ENCODE measurements at regions not wholly inside any gene's neighbourhood (a gene's known extent, or its start where the extent isn't known, plus 50 kb on each side); places are given as distances from the start of the nearest gene placed in this dataset.
"Not testable (repeated sequence)": the region's sequence is repeated elsewhere in the genome, so short reads cannot be mapped to it uniquely, and the experiment has no call there.

DNA sequence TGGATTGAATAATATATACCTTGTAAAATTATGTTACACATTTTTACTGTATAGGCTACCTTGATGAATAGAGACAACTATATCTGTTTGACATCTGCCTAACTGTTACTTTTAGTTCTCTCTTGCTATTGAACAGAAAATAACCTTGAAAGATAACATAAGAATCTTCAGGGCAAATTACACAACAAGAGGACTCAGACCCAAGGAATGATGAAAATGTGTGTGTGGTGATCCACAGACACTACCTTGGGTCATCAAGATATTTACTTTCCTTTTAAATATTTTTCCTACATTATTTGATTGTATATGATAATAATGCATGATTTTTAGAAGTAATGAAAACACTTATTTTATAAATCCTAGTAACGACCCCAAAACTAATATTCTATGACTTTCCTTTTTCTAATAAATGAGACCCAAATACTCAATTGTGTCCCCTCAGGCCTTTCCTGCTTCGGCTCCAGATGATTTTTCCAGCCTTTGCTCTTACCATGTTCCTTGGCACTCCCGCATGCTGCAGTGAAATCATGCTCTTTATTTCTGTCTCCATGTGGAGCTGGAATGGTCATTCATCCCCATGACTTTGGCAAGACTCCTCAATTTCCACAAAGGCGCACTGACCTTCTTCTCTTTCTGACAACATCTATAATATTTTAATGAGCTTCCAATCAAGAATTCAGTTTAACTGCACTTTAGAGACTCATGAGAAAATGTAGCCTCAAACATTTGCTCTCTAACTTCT, 187.6 kb downstream of the EPM2A start:
- DNase-seq = no peak

DNA sequence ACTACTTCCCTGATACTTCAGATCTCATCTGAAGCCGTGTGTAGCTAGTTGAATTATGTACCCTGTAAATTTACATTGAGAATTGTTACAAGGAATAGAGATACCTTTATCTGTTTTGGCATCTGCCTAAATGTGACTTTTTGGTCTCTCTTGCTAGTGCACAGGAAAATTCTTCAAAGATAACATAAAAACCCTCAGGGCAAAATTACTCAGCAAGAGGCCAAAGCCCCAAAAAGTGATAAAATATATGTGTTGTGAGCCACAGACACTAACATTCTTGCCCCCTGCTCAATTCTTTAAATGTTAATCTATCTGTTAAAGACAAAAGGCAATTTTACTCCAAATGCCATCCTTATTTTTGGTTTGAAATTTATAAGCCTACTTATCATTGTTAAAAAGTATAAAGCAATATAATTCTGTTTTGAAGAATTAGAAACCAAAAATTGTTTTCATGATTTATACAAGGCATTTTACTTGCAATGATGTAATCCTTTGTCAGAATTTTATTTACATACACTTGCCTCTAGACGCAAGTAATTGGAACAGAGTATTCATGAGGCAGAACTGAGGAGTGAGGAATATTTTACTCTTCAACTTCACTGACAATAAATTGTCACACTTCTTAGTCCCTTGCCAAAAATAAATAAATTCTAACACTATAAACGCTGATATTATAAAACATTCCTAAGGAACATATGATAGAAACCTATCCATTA, 186.2 kb downstream of the EPM2A start:
- no peak for DNase-seq

DNA sequence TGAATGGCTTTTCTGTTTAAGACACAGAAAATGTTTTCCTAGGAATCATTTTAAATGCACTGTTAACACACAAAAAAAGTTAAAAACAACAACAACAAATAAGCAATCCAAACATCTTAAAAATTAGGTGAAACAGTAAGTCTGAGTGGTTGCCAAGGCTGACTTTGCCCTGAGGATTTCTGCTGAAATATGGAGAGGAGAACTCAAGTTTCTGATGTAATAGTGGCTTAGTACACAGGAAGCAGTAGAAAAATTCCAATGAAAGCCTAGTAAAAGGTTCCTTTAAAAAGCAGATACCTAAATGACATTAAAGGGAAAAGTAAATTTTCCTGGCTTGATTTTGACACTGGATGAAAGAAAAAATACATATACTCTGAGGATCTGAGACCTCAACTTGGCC, 184.2 kb downstream of the EPM2A start:
- no peak for DNase-seq

DNA sequence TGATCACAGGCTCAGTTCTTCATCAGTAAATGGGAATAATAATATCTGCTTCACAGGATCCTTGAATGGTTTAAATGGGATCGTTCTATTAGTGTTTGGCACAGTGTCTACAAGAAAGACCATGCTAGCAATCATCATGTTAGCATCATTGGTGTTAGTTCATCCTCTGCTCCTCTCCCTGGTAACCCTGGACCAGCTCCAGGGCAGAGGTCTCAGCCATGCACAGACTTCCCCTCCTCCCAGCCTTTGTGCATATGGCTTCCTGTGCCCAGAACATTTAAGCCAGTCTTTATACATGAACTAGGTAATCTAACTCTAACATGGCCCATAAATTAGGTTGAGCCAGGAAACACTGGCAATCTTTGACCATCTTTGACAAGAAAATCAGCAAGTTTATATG, 180.2 kb downstream of the EPM2A start:
- no peak for DNase-seq

DNA sequence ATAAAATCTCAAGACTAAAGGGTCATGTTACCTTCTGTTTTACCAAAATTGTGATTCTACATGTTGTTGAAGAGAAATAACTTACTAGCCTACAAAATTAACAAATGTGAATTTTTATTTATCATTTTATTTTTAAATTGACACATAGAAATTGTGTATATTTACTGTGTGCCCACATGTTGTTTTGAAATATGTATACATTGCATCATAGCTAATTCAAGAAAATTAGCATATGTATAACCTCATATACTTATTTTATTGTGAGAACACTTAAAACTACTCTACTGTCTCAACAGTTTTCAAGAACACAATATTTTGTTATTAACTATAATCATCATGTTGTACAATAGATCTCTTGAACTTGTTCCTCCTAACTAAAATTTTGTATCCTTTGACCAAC, 177.8 kb downstream of the EPM2A start:
- no peak for DNase-seq

DNA sequence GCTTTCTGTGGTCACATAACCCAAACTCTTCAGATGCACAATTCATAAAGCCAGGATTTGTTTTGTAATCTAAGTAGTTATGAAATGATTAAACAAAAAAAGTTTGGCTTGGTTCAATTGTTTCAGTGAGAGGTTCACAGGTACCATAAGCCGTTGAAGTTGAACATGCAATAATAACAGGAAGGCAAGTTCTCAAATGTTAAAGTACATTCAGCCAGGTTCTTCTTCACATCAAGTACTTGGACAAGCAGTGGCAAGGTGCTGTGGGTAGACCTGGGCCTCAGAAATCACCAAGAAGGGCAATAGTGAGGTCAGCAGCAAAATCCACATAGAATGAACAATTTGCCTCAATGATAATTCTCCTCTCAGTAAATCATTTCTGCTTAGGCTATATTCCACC, 175.5 kb downstream of the EPM2A start:
- no peak for DNase-seq

DNA sequence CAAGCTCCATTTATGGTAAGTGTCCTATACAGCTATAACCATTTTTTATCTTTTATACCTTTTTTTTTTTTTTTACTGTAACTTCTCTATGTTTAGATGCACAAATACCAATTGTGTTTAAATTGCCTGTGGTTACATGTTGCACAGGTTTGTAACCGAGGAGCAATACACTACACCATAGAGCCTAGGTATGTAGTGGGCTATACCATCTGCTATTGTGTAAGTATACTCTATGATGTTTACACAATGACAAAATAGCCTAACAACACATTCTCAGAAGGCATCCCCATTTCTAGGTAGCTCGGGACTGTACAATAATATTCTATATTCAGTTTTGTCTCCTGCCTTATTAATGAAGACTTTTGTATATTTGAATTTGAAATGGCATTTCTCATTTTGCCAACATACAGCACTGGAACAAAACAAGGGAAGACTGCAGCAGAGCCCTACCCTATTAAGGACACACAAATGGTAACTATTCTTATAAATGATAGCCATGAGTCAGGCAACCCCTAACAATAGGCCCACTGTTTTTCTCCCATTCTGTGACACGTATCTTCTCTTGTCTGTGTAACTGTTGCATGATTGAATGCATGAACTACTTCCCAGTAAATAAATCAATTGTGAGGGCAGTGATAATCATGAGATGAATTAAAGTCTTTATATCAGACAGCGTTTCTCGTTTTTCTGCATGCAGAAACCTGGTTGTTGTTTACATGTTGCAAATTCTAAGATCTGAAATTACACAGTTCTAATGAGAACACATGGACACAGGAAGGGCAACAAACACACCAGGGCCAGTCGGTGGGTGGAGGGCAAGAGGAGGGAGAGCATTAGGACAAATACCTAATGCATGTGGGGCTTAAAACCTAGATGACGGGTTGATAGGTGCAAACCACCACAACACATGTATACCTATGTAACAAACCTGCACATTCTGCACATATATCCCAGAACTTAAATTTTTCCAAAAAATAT, 173.9 kb downstream of the EPM2A start:
- DNase-seq = no peak

DNA sequence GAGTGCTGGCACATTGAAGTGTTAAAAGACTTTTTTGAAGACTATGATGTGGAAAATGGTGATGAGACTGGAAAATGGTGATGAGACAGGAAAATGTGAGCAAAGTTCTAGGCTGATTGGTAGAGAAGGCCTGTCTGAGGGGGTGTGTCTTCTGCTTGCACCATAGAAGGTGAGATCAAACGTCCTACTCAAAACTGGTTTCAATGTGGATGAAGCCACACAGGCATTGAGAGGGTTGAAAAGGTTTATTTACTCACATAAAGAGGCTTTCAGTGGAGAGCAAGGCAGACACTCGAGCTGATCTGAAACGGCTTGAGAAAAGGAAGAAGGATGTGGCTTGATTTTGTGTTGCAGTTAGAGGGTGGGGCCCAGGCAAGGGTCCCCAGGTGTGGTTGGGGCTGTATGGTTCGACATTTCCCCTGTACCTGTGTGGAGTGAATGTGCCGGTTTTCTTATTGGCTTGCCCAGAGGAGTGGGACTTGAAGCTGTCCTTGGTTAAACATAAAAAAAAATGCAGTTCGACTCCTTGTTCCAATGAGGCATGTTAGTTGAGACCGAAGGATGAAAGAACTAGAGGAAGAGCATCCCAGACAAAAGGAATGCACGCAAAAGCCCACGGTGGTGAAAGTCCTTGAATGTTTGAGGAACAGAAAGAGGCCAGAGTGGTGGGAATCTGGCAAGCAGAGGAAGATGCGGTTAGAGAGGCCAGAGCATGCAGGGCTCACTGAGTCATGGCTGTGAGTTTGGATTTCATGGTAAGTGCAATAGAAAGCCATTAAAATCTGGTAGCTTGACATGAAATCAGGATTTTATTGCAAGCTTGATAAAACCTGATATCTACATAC, 172.3 kb downstream of the EPM2A start:
- no peak for DNase-seq

DNA sequence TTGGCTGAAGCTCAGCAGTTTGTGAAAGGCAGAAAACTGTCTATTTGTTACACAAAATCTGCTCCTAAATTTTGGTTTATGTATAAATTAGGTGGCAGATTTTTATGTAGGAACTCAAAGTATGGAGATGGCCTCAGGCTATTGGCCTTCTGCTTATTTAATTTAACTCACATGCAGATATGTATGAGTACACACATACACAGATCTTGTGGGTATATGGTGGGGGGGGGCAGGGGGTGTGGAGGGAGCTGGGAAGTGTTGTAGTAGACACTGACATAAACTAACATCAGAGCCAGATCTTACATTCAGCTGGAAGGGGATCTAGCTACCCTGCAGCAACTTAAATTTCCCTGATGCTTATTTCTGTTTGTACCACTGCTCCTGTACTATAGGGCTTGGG, 170.8 kb downstream of the EPM2A start:
- DNase-seq = no peak

DNA sequence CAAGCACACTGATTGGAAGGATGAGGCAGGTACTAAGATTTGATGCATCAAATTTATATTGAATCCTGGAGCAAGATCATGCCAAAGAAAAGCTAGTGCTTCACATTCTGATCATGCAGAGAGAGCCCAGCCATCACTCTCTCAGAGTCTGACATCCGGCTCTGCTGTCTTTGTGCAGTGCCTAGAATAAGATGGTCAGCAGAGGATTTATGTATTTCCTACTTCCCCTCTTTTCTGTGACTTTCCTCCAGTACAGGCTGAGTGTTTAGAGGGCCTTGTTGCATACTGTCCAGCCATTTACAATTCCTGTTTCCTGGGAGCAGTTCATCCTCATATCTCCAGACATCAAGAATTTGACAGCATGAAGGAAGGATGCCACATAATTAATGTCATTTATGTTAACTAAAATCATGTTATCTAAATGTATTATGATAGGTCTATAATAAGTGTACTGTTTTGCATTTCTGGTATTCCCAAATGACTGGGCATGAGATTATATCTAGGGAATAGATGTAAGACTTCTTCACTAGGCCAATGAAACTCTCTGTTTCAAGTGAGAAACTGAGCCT, 167.6 kb downstream of the EPM2A start:
- DNase-seq = no peak

DNA sequence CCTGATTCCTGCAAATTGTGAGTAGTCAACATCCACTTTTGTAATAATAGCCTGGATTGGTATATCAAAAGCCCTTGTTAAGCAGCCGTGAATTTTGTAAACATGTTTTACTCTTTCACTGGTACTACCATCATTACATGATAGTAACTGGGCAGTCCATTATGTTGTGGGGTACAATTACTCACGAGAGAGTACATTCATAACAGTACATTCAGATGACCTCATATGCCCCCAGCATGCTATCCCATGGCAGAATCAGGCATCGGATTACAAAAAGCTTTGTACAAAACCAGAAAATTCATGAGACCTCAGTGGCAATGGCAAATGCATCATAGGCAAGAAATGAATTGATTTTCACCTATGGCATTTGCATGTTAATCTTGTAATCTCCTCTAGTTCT, 166.2 kb downstream of the EPM2A start:
- DNase-seq = no peak

DNA sequence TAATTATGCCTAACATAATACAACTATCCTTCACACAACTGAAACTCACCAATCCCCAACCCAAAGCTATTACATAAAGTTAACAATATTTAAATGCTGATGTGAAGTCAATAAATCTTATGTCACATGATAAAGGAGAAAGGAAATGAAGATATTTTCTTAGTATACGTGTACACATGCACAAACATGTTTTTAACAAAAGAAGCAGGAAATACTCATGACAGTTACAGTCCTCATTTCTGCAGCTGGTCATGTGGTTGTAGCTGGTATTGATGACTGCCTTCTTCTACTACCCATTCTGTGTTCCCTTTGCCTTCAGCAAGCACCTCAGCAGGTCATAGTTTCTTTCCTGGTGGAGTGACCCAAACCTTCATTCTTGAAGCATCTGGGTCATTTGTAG, 165.0 kb downstream of the EPM2A start:
- not testable (repeated sequence) for DNase-seq

DNA sequence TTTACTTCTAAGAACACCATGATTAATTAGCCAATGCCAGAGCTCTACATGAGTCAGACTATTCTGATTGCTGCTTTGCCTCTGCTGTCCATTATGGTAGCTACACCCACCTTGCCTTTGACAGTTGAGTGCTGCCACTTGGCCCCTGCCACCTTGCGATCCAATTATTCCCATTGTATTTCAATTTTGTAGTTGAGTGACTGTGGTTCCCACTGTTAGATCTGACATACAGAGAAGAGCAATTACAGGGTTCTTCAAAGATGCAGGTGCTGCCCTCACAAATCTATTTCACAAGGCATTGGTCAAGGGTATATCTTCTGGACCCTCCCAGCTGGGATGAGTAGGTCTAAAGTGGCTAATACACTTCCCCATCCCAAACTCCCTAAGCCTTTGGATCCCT, 161.1 kb downstream of the EPM2A start:
- DNase-seq = not testable (repeated sequence)
